ENCODE measurements at regions not wholly inside any gene's neighbourhood (a gene's known extent, or its start where the extent isn't known, plus 50 kb on each side); places are given as distances from the start of the nearest gene placed in this dataset.

- peaks cover 0 to 14% (median 0%) of the 10 kb centered on the region in 3 donors for H3K4me1 ChIP-seq
- TF ChIP-seq EP300 (IDR thresholded peaks at IDR 0.05) (no peak), POLR2AphosphoS5 (IDR thresholded peaks at IDR 0.05) (no peak), POLR2A (IDR thresholded peaks at IDR 0.05) (no peak)
- TF ChIP-seq, protein P1, sequence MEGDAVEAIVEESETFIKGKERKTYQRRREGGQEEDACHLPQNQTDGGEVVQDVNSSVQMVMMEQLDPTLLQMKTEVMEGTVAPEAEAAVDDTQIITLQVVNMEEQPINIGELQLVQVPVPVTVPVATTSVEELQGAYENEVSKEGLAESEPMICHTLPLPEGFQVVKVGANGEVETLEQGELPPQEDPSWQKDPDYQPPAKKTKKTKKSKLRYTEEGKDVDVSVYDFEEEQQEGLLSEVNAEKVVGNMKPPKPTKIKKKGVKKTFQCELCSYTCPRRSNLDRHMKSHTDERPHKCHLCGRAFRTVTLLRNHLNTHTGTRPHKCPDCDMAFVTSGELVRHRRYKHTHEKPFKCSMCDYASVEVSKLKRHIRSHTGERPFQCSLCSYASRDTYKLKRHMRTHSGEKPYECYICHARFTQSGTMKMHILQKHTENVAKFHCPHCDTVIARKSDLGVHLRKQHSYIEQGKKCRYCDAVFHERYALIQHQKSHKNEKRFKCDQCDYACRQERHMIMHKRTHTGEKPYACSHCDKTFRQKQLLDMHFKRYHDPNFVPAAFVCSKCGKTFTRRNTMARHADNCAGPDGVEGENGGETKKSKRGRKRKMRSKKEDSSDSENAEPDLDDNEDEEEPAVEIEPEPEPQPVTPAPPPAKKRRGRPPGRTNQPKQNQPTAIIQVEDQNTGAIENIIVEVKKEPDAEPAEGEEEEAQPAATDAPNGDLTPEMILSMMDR (IDR thresholded peaks at IDR 0.05) = no peak
- no peak overlapping the region for H3K27ac ChIP-seq
- no peak overlapping the region for H3K4me3 ChIP-seq
- H3K36me3 ChIP-seq = no peaks in the 10 kb centered on the region
- H3K27me3 ChIP-seq = no peaks in the 10 kb centered on the region
- 16 to 88% methylated on average over 3 of the region's 3 CpGs for WGBS, 2 donors (ENCODE audit: low coverage in 1 of 2)
- no peak for ATAC-seq
- H3K9me3 ChIP-seq = no peaks in the 10 kb centered on the region
Measured at GRCh38 chr12:42903736-42904135, 314.2 kb upstream of the PRICKLE1 start.

GRCh38 chr12:42902001-42902400, 312.5 kb upstream of the PRICKLE1 start:
- peaks cover 0 to 14% (median 0%) of the 10 kb centered on the region in 3 donors for H3K4me1 ChIP-seq
- no peak for ATAC-seq
- no peaks in the 10 kb centered on the region for H3K9me3 ChIP-seq
- H3K4me3 ChIP-seq = no peak overlapping the region
- no peak for TF ChIP-seq POLR2AphosphoS5 (IDR thresholded peaks at IDR 0.05)
- TF ChIP-seq, protein P1 (IDR thresholded peaks at IDR 0.05) = no peak
- no peak for TF ChIP-seq EP300 (IDR thresholded peaks at IDR 0.05)
- TF ChIP-seq POLR2A (IDR thresholded peaks at IDR 0.05) = no peak
- H3K36me3 ChIP-seq = no peaks in the 10 kb centered on the region
- 89 to 95% methylated on average over 2 of the region's 2 CpGs for WGBS, 2 donors (ENCODE audit: low coverage in 1 of 2)
- H3K27me3 ChIP-seq = no peaks in the 10 kb centered on the region
- H3K27ac ChIP-seq = no peak overlapping the region

DNA sequence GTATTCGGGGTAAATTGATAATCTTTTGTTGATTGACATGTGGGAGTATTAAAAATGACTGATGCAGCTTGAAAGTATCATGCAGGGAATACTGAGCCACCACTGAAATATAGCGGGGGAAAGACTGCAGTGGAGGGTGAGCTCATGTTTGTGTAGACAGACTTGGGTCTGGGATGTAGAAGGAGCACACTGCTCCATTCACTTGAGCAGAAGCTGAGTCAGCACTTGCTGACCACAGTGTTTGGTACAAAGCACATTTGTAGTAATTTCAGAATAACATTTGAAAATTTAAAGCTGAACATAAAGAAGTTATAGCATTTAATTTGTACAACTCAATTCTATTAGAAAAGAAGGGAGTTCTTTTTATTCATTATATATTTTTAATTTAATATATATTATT, 304.3 kb upstream of the PRICKLE1 start:
- Histone ChIP-seq H3K27me3 (no peaks in the 10 kb centered on the region), H3K27ac (no peak overlapping the region), H3K4me3 (no peak overlapping the region), H3K9me3 (no peaks in the 10 kb centered on the region), H3K36me3 (no peaks in the 10 kb centered on the region), H3K4me1 (peaks cover 0 to 11% (median 0%) of the 10 kb centered on the region in 3 donors)
- no peak for ATAC-seq
- TF ChIP-seq POLR2A (IDR thresholded peaks at IDR 0.05) = no peak
- no peak for TF ChIP-seq EP300 (IDR thresholded peaks at IDR 0.05)
- WGBS, 2 donors (ENCODE audit: low coverage in 1 of 2) = 77 to 79% methylated on average over 1 to 2 of the region's 2 CpGs

- H3K36me3 ChIP-seq = no peaks in the 10 kb centered on the region
- no peak overlapping the region for H3K27ac ChIP-seq
- ATAC-seq = no peak
- no peaks in the 10 kb centered on the region for H3K27me3 ChIP-seq
- no peaks in the 10 kb centered on the region for H3K9me3 ChIP-seq
- 31 to 42% methylated on average over 4 of the region's 4 CpGs for WGBS, 2 donors (ENCODE audit: low coverage in 1 of 2)
- peaks cover 0 to 11% (median 0%) of the 10 kb centered on the region in 3 donors for H3K4me1 ChIP-seq
- TF ChIP-seq, protein P1 (IDR thresholded peaks at IDR 0.05) = no peak
- TF ChIP-seq POLR2A (IDR thresholded peaks at IDR 0.05) (no peak), POLR2AphosphoS5 (IDR thresholded peaks at IDR 0.05) (no peak), EP300 (IDR thresholded peaks at IDR 0.05) (no peak)
- H3K4me3 ChIP-seq = no peak overlapping the region
Measured at GRCh38 chr12:42892702-42893551, 303.4 kb upstream of the PRICKLE1 start.

- Histone ChIP-seq H3K4me3 (no peak overlapping the region), H3K9me3 (no peaks in the 10 kb centered on the region), H3K4me1 (peaks cover 0 to 11% (median 0%) of the 10 kb centered on the region in 3 donors), H3K27ac (no peak overlapping the region), H3K27me3 (no peaks in the 10 kb centered on the region), H3K36me3 (no peaks in the 10 kb centered on the region)
- WGBS, 2 donors (ENCODE audit: low coverage in 1 of 2) = 19 to 20% methylated on average over 1 of the region's 1 CpG
- TF ChIP-seq POLR2A (IDR thresholded peaks at IDR 0.05) (no peak), EP300 (IDR thresholded peaks at IDR 0.05) (no peak), POLR2AphosphoS5 (IDR thresholded peaks at IDR 0.05) (no peak)
- TF ChIP-seq, protein P1 (IDR thresholded peaks at IDR 0.05) = no peak
- ATAC-seq = no peak
Measured at GRCh38 chr12:42887657-42888056, 298.1 kb upstream of the PRICKLE1 start.
